DND-41 (cell line): ENCODE measurements at regions not wholly inside any gene's neighbourhood (a gene's known extent, or its start where the extent isn't known, plus 50 kb on each side); places are given as distances from the start of the nearest gene placed in this dataset.

Source experiments
- ATAC-seq: fragments of 200-7000 bp; cut with Tn5 transposase; 3 replicates; pipeline ENCODE4 v1.9.1; 2021; ENCODE audit warnings: low read depth; ENCODE audit not compliant: insufficient read depth
- DNase-seq: peaks from one replicate; pipeline ENCODE4 v3.0.0-alpha.2; 2020
- H2AFZ ChIP-seq: 2 replicates; pipeline ENCODE4 v1.6.0; 2012; ENCODE audit warnings: low read depth, low read length
- H3K27ac ChIP-seq: 2 replicates; pipeline ENCODE4 v1.5.1; 2012; ENCODE audit warnings: low read length, inconsistent platforms
- H3K27me3 ChIP-seq: fragments of 200-600 bp; sonication (generic); 2 replicates; pipeline ENCODE4 v1.6.0; 2012; ENCODE audit warnings: low read length, mild to moderate bottlenecking, inconsistent platforms; ENCODE audit not compliant: insufficient read depth, poor library complexity
- H3K36me3 ChIP-seq: 2 replicates; pipeline ENCODE4 v1.5.1; 2012; ENCODE audit warnings: low read length, inconsistent platforms; ENCODE audit not compliant: insufficient read depth
- H3K4me1 ChIP-seq: 2 replicates; pipeline ENCODE4 v1.5.1; 2012; ENCODE audit warnings: mild to moderate bottlenecking, low read length; ENCODE audit not compliant: insufficient read depth
- H3K4me2 ChIP-seq: 2 replicates; pipeline ENCODE4 v1.6.0; 2012; ENCODE audit warnings: mild to moderate bottlenecking, moderate library complexity, low read length, inconsistent platforms; ENCODE audit not compliant: insufficient read depth
- H3K4me3 ChIP-seq, 2 experiments: fragments of 200-600 bp in 1 of 2; shearing (Covaris generic) in 1 of 2; 2 replicates each; pipeline ENCODE4 v1.5.1; 2012 to 2016; ENCODE audit warnings: inconsistent platforms in 2 of 2, low read length in 2 of 2, mild to moderate bottlenecking in 2 of 2, low read depth in 1 of 2, moderate library complexity in 1 of 2
- H3K79me2 ChIP-seq: 2 replicates; pipeline ENCODE4 v1.6.0; 2012; ENCODE audit warnings: low read length, inconsistent platforms; ENCODE audit not compliant: insufficient read depth
- H3K9ac ChIP-seq: 2 replicates; pipeline ENCODE4 v1.6.0; 2012; ENCODE audit warnings: low read depth, mild to moderate bottlenecking, inconsistent platforms, low read length, moderate library complexity
- H3K9me3 ChIP-seq: 2 replicates; pipeline ENCODE4 v1.5.1; 2012; ENCODE audit warnings: low read length, moderate library complexity, mild to moderate bottlenecking, inconsistent platforms; ENCODE audit not compliant: insufficient read depth, severe bottlenecking
- H4K20me1 ChIP-seq: 2 replicates; pipeline ENCODE4 v1.6.0; 2012; ENCODE audit warnings: low read length; ENCODE audit not compliant: insufficient read depth
- EZH2 ChIP-seq: IDR thresholded peaks from 3 replicates; pipeline ENCODE4 v1.6.1; 2012; ENCODE audit warnings: borderline replicate concordance, low read depth, mild to moderate bottlenecking, moderate library complexity, low read length, inconsistent platforms; ENCODE audit not compliant: severe bottlenecking
- TF ChIP-seq, protein P1 (sequence below): IDR thresholded peaks from 2 replicates; pipeline ENCODE4 v1.5.1; 2012; ENCODE audit warnings: borderline replicate concordance, low read length, moderate library complexity, mild to moderate bottlenecking; ENCODE audit not compliant: poor library complexity, severe bottlenecking; ENCODE audit errors: extremely low read depth

DNA sequence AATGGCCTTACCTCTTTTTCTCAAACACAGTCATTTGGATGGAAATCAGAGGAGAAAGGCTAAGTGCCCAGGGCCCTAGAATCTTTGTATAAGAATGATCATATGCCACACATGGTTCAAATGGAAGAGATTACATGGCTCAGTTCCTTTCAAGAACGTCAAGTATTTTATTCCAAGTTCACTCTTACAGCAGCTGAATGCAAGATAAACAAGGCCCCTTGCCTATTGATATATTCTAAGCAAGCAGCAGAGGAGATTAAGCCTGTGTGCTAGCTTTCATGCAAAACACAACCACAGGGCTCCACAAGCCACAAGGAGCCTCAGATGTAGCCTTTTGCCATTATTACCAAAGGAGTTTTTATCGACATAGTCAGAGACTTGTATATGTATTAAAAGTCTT, 55.3 kb upstream of the SLCO6A1 start:
- no peaks in the 10 kb centered on the region for H3K27me3 ChIP-seq
- TF ChIP-seq, protein P1, sequence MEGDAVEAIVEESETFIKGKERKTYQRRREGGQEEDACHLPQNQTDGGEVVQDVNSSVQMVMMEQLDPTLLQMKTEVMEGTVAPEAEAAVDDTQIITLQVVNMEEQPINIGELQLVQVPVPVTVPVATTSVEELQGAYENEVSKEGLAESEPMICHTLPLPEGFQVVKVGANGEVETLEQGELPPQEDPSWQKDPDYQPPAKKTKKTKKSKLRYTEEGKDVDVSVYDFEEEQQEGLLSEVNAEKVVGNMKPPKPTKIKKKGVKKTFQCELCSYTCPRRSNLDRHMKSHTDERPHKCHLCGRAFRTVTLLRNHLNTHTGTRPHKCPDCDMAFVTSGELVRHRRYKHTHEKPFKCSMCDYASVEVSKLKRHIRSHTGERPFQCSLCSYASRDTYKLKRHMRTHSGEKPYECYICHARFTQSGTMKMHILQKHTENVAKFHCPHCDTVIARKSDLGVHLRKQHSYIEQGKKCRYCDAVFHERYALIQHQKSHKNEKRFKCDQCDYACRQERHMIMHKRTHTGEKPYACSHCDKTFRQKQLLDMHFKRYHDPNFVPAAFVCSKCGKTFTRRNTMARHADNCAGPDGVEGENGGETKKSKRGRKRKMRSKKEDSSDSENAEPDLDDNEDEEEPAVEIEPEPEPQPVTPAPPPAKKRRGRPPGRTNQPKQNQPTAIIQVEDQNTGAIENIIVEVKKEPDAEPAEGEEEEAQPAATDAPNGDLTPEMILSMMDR, result no peak
- no peak for TF ChIP-seq EZH2
- no peak overlapping the region for H2AFZ ChIP-seq
- H3K27ac ChIP-seq, result no peak overlapping the region
- H3K4me3 ChIP-seq, result no peak overlapping the region
- ATAC-seq, result no peak
- no peak overlapping the region for H3K9ac ChIP-seq
- H3K4me1 ChIP-seq, result no peaks in the 10 kb centered on the region
- no peaks in the 10 kb centered on the region for H4K20me1 ChIP-seq
- no peak for DNase-seq
- no peak overlapping the region for H3K4me2 ChIP-seq
- no peaks in the 10 kb centered on the region for H3K36me3 ChIP-seq
- no peaks in the 10 kb centered on the region for H3K79me2 ChIP-seq
- no peaks in the 10 kb centered on the region for H3K9me3 ChIP-seq

GRCh38 chr5:102554728-102555127, 55.9 kb upstream of the SLCO6A1 start:
- Histone ChIP-seq H3K4me3 (no peak overlapping the region), H3K79me2 (no peaks in the 10 kb centered on the region), H3K4me2 (no peak overlapping the region), H3K9ac (no peak overlapping the region), H3K27me3 (no peaks in the 10 kb centered on the region), H3K4me1 (no peaks in the 10 kb centered on the region), H3K36me3 (no peaks in the 10 kb centered on the region), H2AFZ (no peak overlapping the region), H4K20me1 (no peaks in the 10 kb centered on the region), H3K9me3 (no peaks in the 10 kb centered on the region), H3K27ac (no peak overlapping the region)
- TF ChIP-seq EZH2, result no peak
- TF ChIP-seq, protein P1, result peak; percentile 37
- DNase-seq, result no peak
- peak; percentile 56; the same call in 2 of the 3 replicates for ATAC-seq

DNA sequence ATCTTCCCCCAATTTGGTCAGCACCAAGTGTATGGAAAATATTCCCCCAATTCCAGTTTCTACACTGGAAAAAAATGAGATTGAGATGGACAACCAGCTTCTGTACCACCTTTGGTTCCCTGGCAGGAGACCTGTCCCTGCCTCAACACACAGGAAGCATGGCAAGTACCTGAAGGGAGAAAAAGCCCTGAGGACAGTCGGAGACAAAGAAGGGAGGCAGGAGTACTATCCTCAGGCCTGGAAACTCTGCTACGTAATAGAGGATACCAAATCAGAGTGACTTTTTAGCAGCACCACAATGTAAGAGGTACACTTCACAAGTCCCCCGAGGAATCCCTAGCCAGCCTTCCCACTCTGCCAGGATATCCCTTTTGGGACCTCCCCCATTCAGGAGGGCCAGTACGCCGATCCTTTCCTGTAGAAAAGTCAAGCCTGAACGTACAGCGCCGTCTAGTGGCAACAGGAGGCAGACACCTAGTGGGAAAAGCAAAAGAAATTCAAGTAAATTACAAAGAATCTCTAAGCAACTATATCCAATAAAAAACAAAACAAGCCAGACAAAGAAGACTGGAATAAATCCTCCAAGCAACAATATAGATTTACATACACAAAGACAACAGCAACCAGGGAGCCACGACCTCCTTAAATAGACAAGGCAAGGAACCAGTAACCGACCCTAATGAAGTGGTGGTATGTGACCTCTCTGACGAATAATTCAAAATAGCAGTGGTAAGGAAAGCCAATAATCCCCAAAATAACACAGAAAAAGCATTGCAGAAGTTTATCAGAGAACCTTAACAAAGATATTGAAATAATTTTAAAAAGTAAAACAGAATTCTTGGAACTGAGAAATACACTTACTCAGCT, 63.3 kb upstream of the SLCO6A1 start:
- Histone ChIP-seq H3K79me2 (no peaks in the 10 kb centered on the region), H4K20me1 (no peaks in the 10 kb centered on the region), H3K4me1 (no peaks in the 10 kb centered on the region), H3K4me3 (no peak overlapping the region), H2AFZ (no peak overlapping the region), H3K9me3 (no peaks in the 10 kb centered on the region), H3K27me3 (no peaks in the 10 kb centered on the region), H3K9ac (no peak overlapping the region), H3K4me2 (no peak overlapping the region), H3K27ac (no peak overlapping the region), H3K36me3 (no peaks in the 10 kb centered on the region)
- DNase-seq, result peak; percentile 21
- ATAC-seq, result no peak
- TF ChIP-seq, protein P1, result peak; percentile 66
- TF ChIP-seq EZH2, result no peak
